Neural cell (in vitro differentiated cells): ENCODE measurements at regions not wholly inside any gene's neighbourhood (a gene's known extent, or its start where the extent isn't known, plus 50 kb on each side); places are given as distances from the start of the nearest gene placed in this dataset.

ENCODE experiments used
- H2AFZ ChIP-seq: fragments of 200-600, 300-800 bp; sonication (generic), shearing (Covaris generic); 2 replicates; pipeline ENCODE4 v1.6.0; 2014; ENCODE audit warnings: low read depth, mild to moderate bottlenecking, antibody characterized with exemption, low read length, moderate library complexity
- H3F3A ChIP-seq: fragments of 200-600 bp; shearing (Covaris generic); 2 replicates; pipeline ENCODE4 v1.6.1; 2016; ENCODE audit warnings: mild to moderate bottlenecking, moderate library complexity, mixed read lengths, antibody characterized with exemption, low read length; ENCODE audit not compliant: insufficient read depth, poor library complexity, severe bottlenecking
- H3K27ac ChIP-seq: fragments of 200-600, 300-800 bp; sonication (generic), shearing (Covaris generic); 2 replicates; pipeline ENCODE4 v1.5.1; 2014; ENCODE audit warnings: mild to moderate bottlenecking, low read length, moderate library complexity
- H3K27me3 ChIP-seq: fragments of 300-800, 200-600 bp; sonication (generic), shearing (Covaris generic); 2 replicates; pipeline ENCODE4 v1.6.0; 2014; ENCODE audit warnings: mild to moderate bottlenecking, low read depth, low read length, moderate library complexity; ENCODE audit not compliant: insufficient read depth
- H3K36me3 ChIP-seq: fragments of 300-800, 200-600 bp; sonication (generic), shearing (Covaris generic); 2 replicates; pipeline ENCODE4 v1.5.1; 2014; ENCODE audit warnings: mild to moderate bottlenecking, antibody characterized with exemption, low read length, moderate library complexity; ENCODE audit not compliant: insufficient read depth
- H3K4me2 ChIP-seq: fragments of 300-800, 200-600 bp; sonication (generic), shearing (Covaris generic); 2 replicates; pipeline ENCODE4 v1.6.0; 2014; ENCODE audit warnings: mild to moderate bottlenecking, low read length
- H3K4me3 ChIP-seq: fragments of 300-800, 200-600 bp; sonication (generic), shearing (Covaris generic); 2 replicates; pipeline ENCODE4 v1.5.1; 2014; ENCODE audit warnings: mild to moderate bottlenecking, low read length, moderate library complexity
- H3K79me2 ChIP-seq: fragments of 200-600 bp; shearing (Covaris generic); replicated peaks from 2 replicates; pipeline ENCODE4 v1.6.0; 2014; ENCODE audit warnings: mild to moderate bottlenecking, low read length, moderate library complexity; ENCODE audit not compliant: insufficient read depth
- H3K9ac ChIP-seq: fragments of 300-800, 200-600 bp; sonication (generic), shearing (Covaris generic); 2 replicates; pipeline ENCODE4 v1.6.1; 2016; ENCODE audit warnings: mild to moderate bottlenecking, low read length, mixed read lengths
- H3K9me2 ChIP-seq: fragments of 200-600 bp; shearing (Covaris generic); 2 replicates; pipeline ENCODE4 v1.6.1; 2016; ENCODE audit warnings: mild to moderate bottlenecking, low read length, mixed read lengths; ENCODE audit not compliant: insufficient read depth
- H3K9me3 ChIP-seq: fragments of 200-600, 300-800 bp; sonication (generic), shearing (Covaris generic); 2 replicates; pipeline ENCODE4 v1.6.1; 2016; ENCODE audit warnings: mild to moderate bottlenecking, mixed run types, low read length, moderate library complexity, mixed read lengths
- H4K20me1 ChIP-seq: fragments of 200-600 bp; shearing (Covaris generic); 2 replicates; pipeline ENCODE4 v1.6.1; 2016; ENCODE audit warnings: mild to moderate bottlenecking, mixed run types; ENCODE audit not compliant: insufficient read depth
- CTCF ChIP-seq: fragments of 450-650 bp; IDR thresholded peaks from 2 replicates; pipeline ENCODE4 v1.5.1; 2014; ENCODE audit warnings: antibody characterized with exemption, mild to moderate bottlenecking, moderate library complexity; ENCODE audit not compliant: poor library complexity, severe bottlenecking
- EP300 ChIP-seq: fragments of 450-650 bp; conservative IDR thresholded peaks from 2 replicates; pipeline ENCODE4 v1.6.1; 2014; ENCODE audit warnings: antibody characterized with exemption, mild to moderate bottlenecking, moderate library complexity; ENCODE audit not compliant: poor library complexity, severe bottlenecking
- EZH2 ChIP-seq: fragments of 200-600, 300-800 bp; shearing (Covaris generic), sonication (generic); IDR thresholded peaks from 2 replicates; pipeline ENCODE4 v1.6.1; 2014; ENCODE audit warnings: antibody characterized with exemption, low read length, borderline replicate concordance, mild to moderate bottlenecking; ENCODE audit not compliant: insufficient read depth, poor library complexity, severe bottlenecking
- MXI1 ChIP-seq: fragments of 450-650 bp; conservative IDR thresholded peaks from 2 replicates; pipeline ENCODE4 v1.6.1; 2014; ENCODE audit warnings: antibody characterized with exemption, mild to moderate bottlenecking; ENCODE audit not compliant: poor library complexity, severe bottlenecking
- POLR2AphosphoS5 ChIP-seq: IDR thresholded peaks from 2 replicates; pipeline ENCODE4 v1.6.1; 2012
- RAD21 ChIP-seq: fragments of 450-650 bp; conservative IDR thresholded peaks from 2 replicates; pipeline ENCODE4 v1.6.1; 2014; ENCODE audit warnings: antibody characterized with exemption, mild to moderate bottlenecking, moderate library complexity
- SMC3 ChIP-seq: fragments of 450-650 bp; conservative IDR thresholded peaks from 2 replicates; pipeline ENCODE4 v1.6.1; 2014; ENCODE audit warnings: antibody characterized with exemption, mild to moderate bottlenecking, moderate library complexity; ENCODE audit not compliant: poor library complexity
- TAF1 ChIP-seq: IDR thresholded peaks from 2 replicates; pipeline ENCODE4 v1.6.1; 2012; ENCODE audit warnings: low read depth
- TF ChIP-seq, protein P1 (sequence below): IDR thresholded peaks from 2 replicates; pipeline ENCODE4 v1.6.1; 2012; ENCODE audit warnings: borderline replicate concordance

- H3F3A ChIP-seq = no peaks in the 10 kb centered on the region
- TF ChIP-seq EP300 (no peak), EZH2 (no peak), CTCF (no peak), POLR2AphosphoS5 (no peak), TAF1 (no peak), SMC3 (no peak), MXI1 (no peak), RAD21 (no peak)
- TF ChIP-seq, protein P1, sequence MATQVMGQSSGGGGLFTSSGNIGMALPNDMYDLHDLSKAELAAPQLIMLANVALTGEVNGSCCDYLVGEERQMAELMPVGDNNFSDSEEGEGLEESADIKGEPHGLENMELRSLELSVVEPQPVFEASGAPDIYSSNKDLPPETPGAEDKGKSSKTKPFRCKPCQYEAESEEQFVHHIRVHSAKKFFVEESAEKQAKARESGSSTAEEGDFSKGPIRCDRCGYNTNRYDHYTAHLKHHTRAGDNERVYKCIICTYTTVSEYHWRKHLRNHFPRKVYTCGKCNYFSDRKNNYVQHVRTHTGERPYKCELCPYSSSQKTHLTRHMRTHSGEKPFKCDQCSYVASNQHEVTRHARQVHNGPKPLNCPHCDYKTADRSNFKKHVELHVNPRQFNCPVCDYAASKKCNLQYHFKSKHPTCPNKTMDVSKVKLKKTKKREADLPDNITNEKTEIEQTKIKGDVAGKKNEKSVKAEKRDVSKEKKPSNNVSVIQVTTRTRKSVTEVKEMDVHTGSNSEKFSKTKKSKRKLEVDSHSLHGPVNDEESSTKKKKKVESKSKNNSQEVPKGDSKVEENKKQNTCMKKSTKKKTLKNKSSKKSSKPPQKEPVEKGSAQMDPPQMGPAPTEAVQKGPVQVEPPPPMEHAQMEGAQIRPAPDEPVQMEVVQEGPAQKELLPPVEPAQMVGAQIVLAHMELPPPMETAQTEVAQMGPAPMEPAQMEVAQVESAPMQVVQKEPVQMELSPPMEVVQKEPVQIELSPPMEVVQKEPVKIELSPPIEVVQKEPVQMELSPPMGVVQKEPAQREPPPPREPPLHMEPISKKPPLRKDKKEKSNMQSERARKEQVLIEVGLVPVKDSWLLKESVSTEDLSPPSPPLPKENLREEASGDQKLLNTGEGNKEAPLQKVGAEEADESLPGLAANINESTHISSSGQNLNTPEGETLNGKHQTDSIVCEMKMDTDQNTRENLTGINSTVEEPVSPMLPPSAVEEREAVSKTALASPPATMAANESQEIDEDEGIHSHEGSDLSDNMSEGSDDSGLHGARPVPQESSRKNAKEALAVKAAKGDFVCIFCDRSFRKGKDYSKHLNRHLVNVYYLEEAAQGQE = no peak
- no peak overlapping the region for H3K4me3 ChIP-seq
Observed at GRCh38 chr20:58056021-58056591, 172.3 kb downstream of the ANKRD60 start.

GRCh38 chr20:58054780-58055373 lies 173.6 kb downstream of the ANKRD60 start:
- no peaks in the 10 kb centered on the region for H3K36me3 ChIP-seq
- H3K27me3 ChIP-seq = no peaks in the 10 kb centered on the region
- TF ChIP-seq EZH2 = no peak
- TF ChIP-seq MXI1 = no peak
- TF ChIP-seq POLR2AphosphoS5 = no peak
- no peak for TF ChIP-seq TAF1
- TF ChIP-seq, protein P1 = no peak
- TF ChIP-seq EP300 = no peak
- no peak for TF ChIP-seq SMC3
- TF ChIP-seq CTCF = no peak
- no peak for TF ChIP-seq RAD21
- H2AFZ ChIP-seq = no peak overlapping the region
- no peak overlapping the region for H3K9ac ChIP-seq
- no peaks in the 10 kb centered on the region for H3K9me3 ChIP-seq
- H3K4me2 ChIP-seq = no peak overlapping the region
- no peak overlapping the region for H3K27ac ChIP-seq
- no peaks in the 10 kb centered on the region for H3F3A ChIP-seq
- no peaks in the 10 kb centered on the region for H3K79me2 ChIP-seq
- no peaks in the 10 kb centered on the region for H4K20me1 ChIP-seq
- no peak overlapping the region for H3K4me3 ChIP-seq
- H3K9me2 ChIP-seq = no peaks in the 10 kb centered on the region

More at GRCh38 chr20:58056021-58056591, 172.3 kb downstream of the ANKRD60 start:
- Histone ChIP-seq H3K79me2 (no peaks in the 10 kb centered on the region), H3K27ac (no peak overlapping the region), H4K20me1 (no peaks in the 10 kb centered on the region), H2AFZ (no peak overlapping the region), H3K9me2 (no peaks in the 10 kb centered on the region), H3K4me2 (no peak overlapping the region), H3K36me3 (no peaks in the 10 kb centered on the region), H3K9me3 (no peaks in the 10 kb centered on the region), H3K27me3 (no peaks in the 10 kb centered on the region), H3K9ac (no peak overlapping the region)
